Activated T-helper 1 cell treated with anti-CD3 and anti-CD28 coated beads, Interleukin-12 subunit alpha, Interleukin-12 subunit beta, Interleukin-2, Interleukin-4 antibody, amounts not matched to agents 30 ng/mL and 10 ng/mL and 1 ng/mL, durations not matched to agents 14 hours and 24 hours and 36 hours (primary cell): ENCODE measurements at regions not wholly inside any gene's neighbourhood (a gene's known extent, or its start where the extent isn't known, plus 50 kb on each side); places are given as distances from the start of the nearest gene placed in this dataset.
"Not testable (repeated sequence)": the region's sequence is repeated elsewhere in the genome, so short reads cannot be mapped to it uniquely, and the experiment has no call there.

Experiments used
- DNase-seq: peaks from one replicate; pipeline ENCODE4 v3.0.0; 2021; ENCODE audit warnings: low spot score
- H3K27ac Mint-ChIP-seq: one replicate; pipeline ENCODE4 v1.8.0; 2021; ENCODE audit warnings: mild to moderate bottlenecking, mixed read lengths
- H3K27me3 Mint-ChIP-seq: one replicate; pipeline ENCODE4 v1.8.0; 2022; ENCODE audit warnings: mild to moderate bottlenecking, moderate library complexity, mixed read lengths; ENCODE audit not compliant: insufficient read depth
- H3K36me3 Mint-ChIP-seq: one replicate; pipeline ENCODE4 v1.8.0; 2021; ENCODE audit warnings: low read depth, mixed read lengths
- H3K4me1 Mint-ChIP-seq: one replicate; pipeline ENCODE4 v1.8.0; 2021; ENCODE audit warnings: low read depth, mixed read lengths
- H3K4me3 Mint-ChIP-seq: one replicate; pipeline ENCODE4 v1.8.0; 2021; ENCODE audit warnings: mild to moderate bottlenecking, moderate library complexity, mixed read lengths
- H3K9me3 Mint-ChIP-seq: one replicate; pipeline ENCODE4 v1.8.0; 2021; ENCODE audit warnings: mixed read lengths
- intact Hi-C: fragments of 100-400 bp; cut with micrococcal nuclease; formaldehyde crosslinking; loops from one replicate; pipeline ENCODE4 v1.15.1; 2024

DNA sequence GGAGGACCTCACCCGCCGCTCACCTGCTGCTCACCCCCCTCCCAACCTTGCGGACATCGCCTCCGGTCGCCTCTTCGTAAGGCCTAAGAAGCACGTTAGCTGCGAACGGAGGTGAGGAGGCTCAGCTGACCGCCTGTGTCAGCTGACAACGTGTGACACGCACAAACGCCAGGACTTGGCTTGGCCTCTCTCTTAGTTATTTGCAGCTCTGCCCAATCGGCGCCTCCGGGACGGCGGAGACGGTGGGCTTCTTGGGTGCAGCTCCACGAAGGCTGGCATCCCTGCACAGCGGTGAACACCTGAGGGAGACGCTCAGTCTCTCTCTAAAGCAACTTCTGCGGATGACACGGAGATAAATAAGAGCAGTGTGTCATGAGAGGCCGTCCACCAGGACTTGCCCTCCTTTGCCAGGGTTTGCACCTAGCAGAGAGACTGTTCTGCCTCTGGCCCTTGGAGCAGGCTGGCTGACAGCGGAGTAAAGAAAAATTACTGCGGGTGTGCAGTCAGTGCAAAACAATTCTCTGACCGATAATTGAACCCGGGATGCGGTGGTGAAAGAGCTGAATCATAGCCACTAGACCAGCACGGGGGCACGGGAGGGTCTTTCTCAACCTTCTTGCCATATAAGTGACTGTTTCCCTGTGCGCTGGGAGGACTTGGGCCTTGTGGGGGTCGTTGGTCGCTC, 318.9 kb downstream of the FAM72C start:
- Mint-ChIP-seq H3K27me3 (peaks cover 53% of the 10 kb centered on the region), H3K4me3 (no peak overlapping the region), H3K9me3 (peaks cover 4% of the 10 kb centered on the region), H3K27ac (no peak overlapping the region), H3K4me1 (no peaks in the 10 kb centered on the region), H3K36me3 (no peaks in the 10 kb centered on the region)
- intact Hi-C loops = no loop called here
- DNase-seq = no peak

DNA sequence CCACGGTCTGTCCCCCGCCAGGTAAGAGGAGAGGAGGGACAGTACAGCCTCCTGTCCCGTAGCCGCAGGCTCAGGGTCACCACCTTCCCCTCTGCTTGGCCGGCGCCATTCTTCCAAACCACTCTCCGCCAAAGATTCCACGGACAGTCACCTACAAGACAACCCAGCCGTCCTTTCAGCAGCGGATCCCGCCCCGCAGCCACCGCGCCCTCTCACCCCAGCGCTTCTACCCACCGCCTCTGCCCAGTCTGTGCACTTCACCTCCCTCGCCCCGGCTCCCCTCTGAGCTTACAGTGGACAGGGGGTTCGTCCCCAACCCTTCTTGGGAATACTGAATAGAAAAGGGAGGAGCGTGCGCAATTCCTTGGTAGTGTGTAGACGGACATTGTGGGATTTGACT, 319.6 kb downstream of the FAM72C start:
- Mint-ChIP-seq H3K4me1 (no peaks in the 10 kb centered on the region), H3K27me3 (peaks cover 50% of the 10 kb centered on the region), H3K27ac (no peak overlapping the region), H3K9me3 (peaks cover 4% of the 10 kb centered on the region), H3K36me3 (no peaks in the 10 kb centered on the region), H3K4me3 (no peak overlapping the region)
- DNase-seq = no peak
- intact Hi-C loops = no loop called here

DNA sequence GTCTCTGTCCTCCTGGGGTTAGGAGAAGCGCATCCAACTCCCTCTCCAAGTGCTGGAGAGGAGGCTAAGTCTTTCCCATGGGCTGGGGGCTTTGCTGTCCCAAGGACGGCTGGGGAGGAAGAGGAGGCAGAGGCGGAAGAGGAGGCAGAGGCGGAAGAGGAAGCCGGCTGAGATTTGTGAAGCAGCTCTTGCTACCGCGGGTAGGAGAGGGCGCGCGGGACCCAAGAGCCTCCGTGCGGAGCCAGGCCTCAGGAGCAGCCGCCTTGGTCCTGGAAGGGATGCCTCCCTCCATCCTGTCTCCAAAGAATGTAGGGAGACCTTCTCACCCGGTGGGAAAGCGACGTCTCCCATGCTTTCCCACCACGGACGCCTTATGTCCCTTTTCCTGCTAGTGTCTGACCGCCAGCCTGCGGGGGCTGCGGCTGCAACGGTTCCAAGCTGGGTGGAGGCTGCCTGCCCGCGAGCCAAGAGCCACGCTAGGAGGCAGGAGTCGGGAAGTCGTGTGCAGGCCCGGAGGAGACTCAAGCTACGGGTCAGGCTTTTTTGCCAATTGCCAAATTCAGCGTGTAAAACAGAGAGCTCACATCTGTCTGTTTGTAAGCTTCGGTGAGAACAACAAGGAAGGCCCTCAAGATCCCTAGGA, 320.3 kb downstream of the FAM72C start:
- intact Hi-C loops = no loop called here
- H3K4me1 Mint-ChIP-seq = no peaks in the 10 kb centered on the region
- DNase-seq = no peak
- H3K9me3 Mint-ChIP-seq = peaks cover 4% of the 10 kb centered on the region
- no peak overlapping the region for H3K4me3 Mint-ChIP-seq
- H3K27ac Mint-ChIP-seq = peak overlapping the region; percentile 40
- peaks cover 49% of the 10 kb centered on the region for H3K27me3 Mint-ChIP-seq
- no peaks in the 10 kb centered on the region for H3K36me3 Mint-ChIP-seq

DNA sequence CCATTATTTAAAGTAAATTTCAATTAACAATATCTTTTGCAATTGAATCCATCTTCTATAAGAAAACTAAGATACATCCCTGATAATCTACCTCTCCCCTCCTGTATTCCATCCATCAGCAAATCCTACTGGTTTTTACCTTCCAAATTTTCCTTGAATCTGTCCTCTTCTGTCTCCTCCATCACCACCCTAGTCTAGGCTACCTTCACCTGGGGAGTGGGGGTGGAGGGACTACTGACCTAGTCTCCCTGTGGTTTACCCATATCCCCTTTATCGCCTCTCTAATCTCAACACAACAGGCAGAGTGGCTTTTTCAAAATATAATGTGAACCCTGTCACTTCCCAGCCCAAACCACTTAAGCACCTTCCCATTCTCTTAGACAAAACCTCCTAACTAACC, 327.8 kb downstream of the FAM72C start:
- H3K4me3 Mint-ChIP-seq, H3K36me3 Mint-ChIP-seq, H3K9me3 Mint-ChIP-seq, H3K4me1 Mint-ChIP-seq, H3K27ac Mint-ChIP-seq, DNase-seq, intact Hi-C loops: not testable (repeated sequence)
- peaks cover 27% of the 10 kb centered on the region for H3K27me3 Mint-ChIP-seq

DNA sequence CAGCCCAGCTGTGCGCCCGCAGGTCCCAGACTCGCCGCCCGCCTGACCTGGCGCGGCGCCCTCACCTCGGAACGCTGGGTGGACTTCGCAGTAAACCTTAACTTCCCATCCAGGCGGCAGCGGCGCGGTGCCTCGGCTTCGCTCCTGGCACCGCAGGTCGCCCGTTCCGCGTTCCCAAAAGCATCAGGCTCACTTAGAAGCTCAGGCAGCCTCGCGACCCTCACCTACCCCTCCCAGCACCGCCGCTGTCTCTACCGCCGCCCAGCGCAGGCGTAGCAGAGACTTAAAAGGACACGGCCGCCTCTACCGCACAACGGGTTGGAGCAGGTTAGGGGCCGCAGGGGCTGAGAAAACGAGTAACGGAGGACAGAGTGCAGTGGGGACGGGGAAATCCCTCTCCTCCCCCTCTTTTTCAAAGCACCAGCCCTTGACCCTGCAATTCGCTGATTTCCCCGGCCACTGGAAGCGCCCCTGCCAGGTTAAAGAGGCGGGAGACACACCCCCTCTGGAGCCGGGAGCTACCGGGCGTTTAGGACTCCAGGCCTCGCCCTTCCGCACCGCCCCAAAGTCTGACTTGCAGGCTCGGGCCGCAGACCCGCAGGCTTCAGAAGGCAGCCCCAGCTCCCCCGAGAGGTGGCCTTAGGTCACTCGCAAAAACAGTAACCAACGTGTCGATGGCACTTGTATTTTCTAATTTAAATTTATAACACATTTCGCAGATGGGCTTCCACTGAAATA, 328.5 kb downstream of the FAM72C start:
- Mint-ChIP-seq H3K27ac (no peak overlapping the region), H3K4me1 (no peaks in the 10 kb centered on the region), H3K27me3 (peaks cover 23% of the 10 kb centered on the region), H3K4me3 (no peak overlapping the region), H3K9me3 (no peaks in the 10 kb centered on the region), H3K36me3 (peaks cover 4% of the 10 kb centered on the region)
- intact Hi-C loops = no loop called here
- no peak for DNase-seq

DNA sequence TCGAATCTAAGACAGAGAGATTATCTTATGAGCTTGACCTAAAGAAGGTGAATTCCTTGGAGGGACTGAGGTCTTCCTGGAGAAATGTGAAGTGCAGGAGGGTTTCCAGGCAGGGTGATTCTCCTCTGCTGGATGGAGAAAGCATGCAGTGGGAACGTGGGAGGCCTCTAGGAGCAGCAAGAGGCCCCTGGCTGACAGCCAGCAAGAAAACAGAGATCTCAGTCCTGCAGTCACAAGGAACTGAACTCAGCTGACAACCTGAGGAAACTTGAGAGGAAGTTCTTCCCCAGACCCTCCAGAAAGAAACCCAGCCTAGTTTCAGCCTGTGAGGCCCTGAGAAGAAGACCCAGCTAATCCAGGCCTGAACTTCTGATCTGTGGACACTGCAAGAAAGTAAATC, 345.9 kb downstream of the FAM72C start:
- H3K27me3 Mint-ChIP-seq = no peaks in the 10 kb centered on the region
- no peak overlapping the region for H3K4me3 Mint-ChIP-seq
- no peak overlapping the region for H3K27ac Mint-ChIP-seq
- H3K4me1 Mint-ChIP-seq = no peaks in the 10 kb centered on the region
- H3K9me3 Mint-ChIP-seq = no peaks in the 10 kb centered on the region
- no peak for DNase-seq
- no peaks in the 10 kb centered on the region for H3K36me3 Mint-ChIP-seq
- intact Hi-C loops = no loop called here

DNA sequence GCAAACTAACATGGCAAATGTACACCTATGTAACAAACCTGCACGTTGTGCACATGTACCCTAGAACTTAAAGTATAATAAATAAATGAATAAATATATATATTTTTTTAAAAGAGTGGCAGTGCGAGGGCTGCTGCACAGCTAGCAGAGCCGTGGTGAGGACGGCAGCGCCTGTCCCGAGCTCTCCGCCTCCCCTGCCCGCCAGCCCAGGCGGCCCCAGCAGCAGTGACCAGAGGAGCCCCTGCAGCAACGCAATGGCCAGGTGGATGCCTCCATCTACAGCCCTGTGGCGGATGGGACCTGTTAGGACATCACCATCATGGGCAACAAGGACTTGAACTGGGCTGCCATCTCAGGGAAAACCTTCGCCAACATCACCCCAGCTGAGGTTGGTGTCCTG, 351.9 kb downstream of the FAM72C start:
- H3K36me3 Mint-ChIP-seq = no peaks in the 10 kb centered on the region
- intact Hi-C loops = no loop called here
- no peak overlapping the region for H3K4me3 Mint-ChIP-seq
- no peaks in the 10 kb centered on the region for H3K4me1 Mint-ChIP-seq
- H3K9me3 Mint-ChIP-seq = no peaks in the 10 kb centered on the region
- H3K27me3 Mint-ChIP-seq = no peaks in the 10 kb centered on the region
- no peak overlapping the region for H3K27ac Mint-ChIP-seq
- DNase-seq = no peak

DNA sequence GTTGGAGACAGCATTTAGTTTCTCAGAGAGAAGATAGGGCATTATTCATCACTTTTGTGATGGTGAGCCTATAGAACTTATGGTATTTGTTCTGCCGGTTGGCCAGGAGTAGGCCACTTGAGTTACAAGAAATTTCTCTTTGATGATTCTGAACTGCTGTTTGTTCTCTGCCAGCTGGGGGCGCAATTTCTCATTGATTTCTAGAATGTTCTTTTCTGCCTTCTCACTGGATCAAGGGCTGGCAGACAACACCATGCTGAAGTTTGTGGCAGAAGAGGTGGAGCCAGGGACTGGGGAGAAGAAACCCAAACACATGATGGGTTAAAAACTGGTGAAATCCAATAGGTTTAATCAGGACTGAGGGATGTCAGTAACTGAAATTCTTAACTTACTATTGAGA, 360.6 kb downstream of the FAM72C start:
- intact Hi-C loops = no loop called here
- no peak for DNase-seq
- Mint-ChIP-seq H3K27me3 (no peaks in the 10 kb centered on the region), H3K4me1 (no peaks in the 10 kb centered on the region), H3K9me3 (no peaks in the 10 kb centered on the region), H3K36me3 (no peaks in the 10 kb centered on the region), H3K4me3 (no peak overlapping the region), H3K27ac (no peak overlapping the region)

DNA sequence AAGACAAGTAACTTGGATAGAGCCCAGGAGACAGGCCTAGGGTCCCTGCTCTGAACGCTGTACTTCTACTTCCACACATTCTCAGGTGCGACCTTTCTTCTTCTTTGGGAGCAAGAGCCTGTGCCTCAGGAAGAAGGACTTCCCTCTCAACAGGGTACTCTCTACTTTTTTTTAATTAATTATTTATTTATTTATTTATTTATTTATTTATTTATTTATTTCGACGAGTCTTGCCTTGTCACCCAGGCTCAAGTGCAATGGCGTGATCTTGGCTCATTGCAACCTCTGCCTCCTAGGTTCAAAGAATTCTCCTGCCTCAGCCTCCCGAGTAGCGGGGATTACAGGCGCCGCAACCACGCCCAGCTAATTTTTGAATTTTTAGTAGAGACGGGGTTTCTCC, 361.6 kb downstream of the FAM72C start:
- Mint-ChIP-seq H3K27me3 (no peaks in the 10 kb centered on the region), H3K4me1 (no peaks in the 10 kb centered on the region), H3K4me3 (no peak overlapping the region), H3K27ac (no peak overlapping the region), H3K36me3 (no peaks in the 10 kb centered on the region), H3K9me3 (no peaks in the 10 kb centered on the region)
- DNase-seq = no peak
- intact Hi-C loops = no loop called here

DNA sequence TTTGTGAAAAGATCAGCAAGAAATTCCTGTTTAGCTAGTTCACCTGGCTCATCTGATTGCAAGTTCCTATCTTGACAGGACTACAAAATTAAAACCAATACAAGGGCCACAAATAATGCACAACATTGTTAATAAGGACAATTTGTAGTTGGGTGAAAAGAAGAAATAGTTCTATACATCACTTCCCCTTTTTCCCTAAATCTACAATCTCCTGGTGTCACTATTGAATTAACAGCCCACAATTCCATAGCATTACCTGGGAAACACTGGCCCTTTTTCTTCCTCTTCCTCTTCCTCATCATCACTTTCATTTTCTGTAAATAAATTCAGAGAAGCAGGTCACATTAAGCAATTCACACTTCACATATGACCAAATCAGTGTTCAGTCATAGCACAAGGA, 366.9 kb downstream of the FAM72C start:
- Mint-ChIP-seq H3K36me3 (no peaks in the 10 kb centered on the region), H3K4me1 (no peaks in the 10 kb centered on the region), H3K9me3 (no peaks in the 10 kb centered on the region), H3K4me3 (no peak overlapping the region), H3K27ac (no peak overlapping the region), H3K27me3 (no peaks in the 10 kb centered on the region)
- intact Hi-C loops = no loop called here
- DNase-seq = no peak

DNA sequence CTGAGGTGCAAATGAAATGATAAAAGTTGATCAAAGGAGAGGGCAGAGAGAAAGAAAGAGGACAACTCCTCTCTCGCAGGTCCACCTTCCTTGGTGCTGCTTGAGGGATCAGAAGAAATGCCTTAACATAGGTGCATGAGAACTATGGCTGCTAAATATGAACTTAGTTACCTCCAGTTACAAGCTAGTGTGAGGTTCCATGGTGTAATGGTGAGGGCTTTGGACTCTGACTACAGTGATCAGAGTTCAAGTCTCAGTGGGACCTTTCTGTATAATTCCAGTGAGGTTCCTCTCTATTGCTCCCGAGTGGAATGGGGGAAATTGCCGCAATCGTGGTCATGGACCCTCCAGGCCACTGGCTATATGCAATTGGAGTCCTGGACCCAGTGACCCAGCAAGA, 387.3 kb downstream of the FAM72C start:
- no peaks in the 10 kb centered on the region for H3K27me3 Mint-ChIP-seq
- no peak for DNase-seq
- no peak overlapping the region for H3K27ac Mint-ChIP-seq
- H3K4me3 Mint-ChIP-seq = no peak overlapping the region
- intact Hi-C loops = no loop called here
- H3K4me1 Mint-ChIP-seq = no peaks in the 10 kb centered on the region
- no peaks in the 10 kb centered on the region for H3K9me3 Mint-ChIP-seq
- H3K36me3 Mint-ChIP-seq = no peaks in the 10 kb centered on the region

DNA sequence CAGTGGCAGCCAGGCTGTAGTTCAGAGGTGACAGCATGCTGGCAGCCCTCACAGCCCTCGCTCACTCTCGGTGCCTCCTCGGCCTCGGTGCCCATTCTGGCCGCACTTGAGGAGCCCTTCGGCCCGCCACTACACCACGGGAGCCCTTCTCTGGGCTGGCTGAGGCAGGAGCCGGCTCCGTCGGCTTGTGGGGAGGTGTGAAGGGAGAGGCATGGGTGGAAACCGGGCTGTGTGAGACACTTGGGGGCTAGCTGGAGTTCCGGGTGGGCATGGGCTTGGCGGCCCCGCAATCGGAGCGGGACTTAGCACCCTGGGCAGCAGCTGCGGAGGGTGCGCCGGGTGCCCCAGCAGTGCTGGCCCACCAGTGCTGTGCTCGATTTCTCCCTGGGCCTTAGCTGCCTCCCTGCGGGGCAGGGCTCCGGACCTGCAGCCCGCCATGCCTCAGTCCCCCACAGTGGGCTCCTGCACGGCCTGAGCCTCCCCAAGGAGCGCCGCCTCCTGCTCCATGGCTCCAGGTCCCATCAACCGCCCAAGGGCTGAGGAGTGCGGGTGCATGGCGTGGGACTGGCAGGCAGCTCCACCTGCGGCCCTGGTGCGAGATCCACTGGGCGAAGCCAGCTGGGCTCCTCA, 396.8 kb downstream of the FAM72C start:
- Mint-ChIP-seq H3K9me3 (no peaks in the 10 kb centered on the region), H3K4me1 (no peaks in the 10 kb centered on the region), H3K36me3 (no peaks in the 10 kb centered on the region), H3K27me3 (no peaks in the 10 kb centered on the region), H3K27ac (no peak overlapping the region), H3K4me3 (no peak overlapping the region)
- intact Hi-C loops = no loop called here
- DNase-seq = no peak

DNA sequence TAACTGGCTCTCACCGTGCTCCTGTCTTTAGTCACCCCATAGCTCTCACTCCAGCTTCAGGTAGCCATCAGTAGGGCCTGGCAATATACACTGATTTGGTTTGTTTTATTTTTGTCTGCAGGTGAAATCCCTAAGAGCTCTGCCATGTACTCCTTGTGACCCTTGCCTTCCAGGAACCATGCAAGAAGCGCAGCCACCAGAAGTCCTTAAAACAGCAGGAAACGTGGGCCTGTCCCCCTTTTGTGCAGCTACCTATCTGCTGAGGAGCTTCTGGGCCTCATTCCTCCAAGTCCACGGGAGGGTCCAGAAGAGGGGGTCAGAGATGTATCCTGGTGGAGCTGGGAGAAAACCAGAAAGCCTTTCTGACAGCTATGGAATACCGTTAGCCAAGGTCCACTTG, 399.1 kb downstream of the FAM72C start:
- H3K4me3 Mint-ChIP-seq, H3K9me3 Mint-ChIP-seq, H3K27ac Mint-ChIP-seq, intact Hi-C loops, H3K4me1 Mint-ChIP-seq, H3K36me3 Mint-ChIP-seq, H3K27me3 Mint-ChIP-seq, DNase-seq: not testable (repeated sequence)
